T47D (cell line): ENCODE measurements at regions not wholly inside any gene's neighbourhood (a gene's known extent, or its start where the extent isn't known, plus 50 kb on each side); places are given as distances from the start of the nearest gene placed in this dataset.

Experiments used
- DNase-seq, 2 experiments: peaks; one replicate each; pipeline versions ENCODE4 v3.0.0 to v3.0.0-alpha.2; 2011 to 2012; ENCODE audit warnings: low read depth in 1 of 2, low spot score in 1 of 2
- JUND ChIP-seq: IDR thresholded peaks from 2 replicates; pipeline ENCODE4 v1.6.1; 2012; ENCODE audit warnings: low read depth
- in situ Hi-C: cut with HindIII; loops from 2 replicates; pipeline ENCODE4 v1.10.0; 2016; ENCODE audit warnings: low sequenced_read_pairs, low pct_unique_long_range_greater_than_20kb

- TF ChIP-seq JUND, result no peak
- in situ Hi-C loops, result no loop called here
- DNase-seq, result no peak
Measured at GRCh38 chr3:23068016-23068728, 135.0 kb upstream of the UBE2E2 start.

GRCh38 chr3:23071296-23071695 lies 131.8 kb upstream of the UBE2E2 start:
- no peak for DNase-seq
- no peak for TF ChIP-seq JUND
- in situ Hi-C loops, result no loop called here

GRCh38 chr3:23071758-23072157 lies 131.4 kb upstream of the UBE2E2 start:
- no peak for TF ChIP-seq JUND
- DNase-seq, result no peak
- in situ Hi-C loops, result no loop called here

GRCh38 chr3:23072693-23073092 lies 130.4 kb upstream of the UBE2E2 start:
- in situ Hi-C loops, result no loop called here
- no peak for DNase-seq

GRCh38 chr3:23073724-23074305 lies 129.3 kb upstream of the UBE2E2 start:
- in situ Hi-C loops, result no loop called here
- TF ChIP-seq JUND, result no peak
- DNase-seq, result no peak

More at GRCh38 chr3:23072693-23073092, 130.4 kb upstream of the UBE2E2 start:
- TF ChIP-seq JUND, result no peak

- in situ Hi-C loops, result no loop called here
- no peak for DNase-seq
- no peak for TF ChIP-seq JUND
Measured at GRCh38 chr3:23075496-23075895, 127.6 kb upstream of the UBE2E2 start.

GRCh38 chr3:23076437-23076836 lies 126.7 kb upstream of the UBE2E2 start:
- DNase-seq, result no peak
- in situ Hi-C loops, result no loop called here
- no peak for TF ChIP-seq JUND

GRCh38 chr3:23077126-23077525 lies 126.0 kb upstream of the UBE2E2 start:
- no peak for TF ChIP-seq JUND
- no peak for DNase-seq
- in situ Hi-C loops, result no loop called here

- in situ Hi-C loops, result no loop called here
- no peak for TF ChIP-seq JUND
- no peak for DNase-seq
Measured at GRCh38 chr3:23078735-23079134, 124.4 kb upstream of the UBE2E2 start.

GRCh38 chr3:23079976-23080375 lies 123.2 kb upstream of the UBE2E2 start:
- in situ Hi-C loops, result no loop called here
- no peak for TF ChIP-seq JUND
- peak in 1 of 2 experiments; percentile 26 for DNase-seq

GRCh38 chr3:23083701-23084100 lies 119.4 kb upstream of the UBE2E2 start:
- TF ChIP-seq JUND, result no peak
- DNase-seq, result no peak
- in situ Hi-C loops, result no loop called here

GRCh38 chr3:23084367-23084766 lies 118.8 kb upstream of the UBE2E2 start:
- no peak for TF ChIP-seq JUND
- DNase-seq, result no peak
- in situ Hi-C loops, result no loop called here

GRCh38 chr3:23085261-23085660 lies 117.9 kb upstream of the UBE2E2 start:
- in situ Hi-C loops, result no loop called here
- TF ChIP-seq JUND, result no peak
- DNase-seq, result no peak

GRCh38 chr3:23086331-23086730 lies 116.8 kb upstream of the UBE2E2 start:
- in situ Hi-C loops, result no loop called here
- no peak for DNase-seq
- no peak for TF ChIP-seq JUND
